Left ventricle myocardium superior (tissue), 1 donor: ENCODE measurements at regions not wholly inside any gene's neighbourhood (a gene's known extent, or its start where the extent isn't known, plus 50 kb on each side); places are given as distances from the start of the nearest gene placed in this dataset.
"Not testable (repeated sequence)": the region's sequence is repeated elsewhere in the genome, so short reads cannot be mapped to it uniquely, and the experiment has no call there.

Experiments
- ATAC-seq: fragments of 200-7000 bp; cut with Tn5 transposase; one replicate; pipeline ENCODE4 v1.9.1; 2020; ENCODE audit warnings: mild to moderate bottlenecking, moderate library complexity
- DNase-seq: peaks from one replicate; pipeline ENCODE4 v3.0.0-alpha.2; 2020
- intact Hi-C: fragments of 100-400 bp; cut with micrococcal nuclease; formaldehyde crosslinking; loops from one replicate; pipeline ENCODE4 v1.11.0; 2022
- donor health status: DM: no; HTN: yes; CAD: no; lungs with severe emphysema.

- DNase-seq = no peak
- intact Hi-C loops = no loop called here
- no peak for ATAC-seq
Observed at GRCh38 chrX:129013574-129013973, 509.7 kb downstream of the SMARCA1 start.

GRCh38 chrX:129007631-129008030 is 515.7 kb downstream of the SMARCA1 start:
- no peak for ATAC-seq
- intact Hi-C loops = no loop called here
- DNase-seq = no peak

- ATAC-seq = no peak
- intact Hi-C loops = no loop called here
- DNase-seq = no peak
Observed at GRCh38 chrX:129006491-129006890, 516.8 kb downstream of the SMARCA1 start.

- no peak for DNase-seq
- ATAC-seq = no peak
- intact Hi-C loops = no loop called here
Observed at GRCh38 chrX:129000797-129001196, 522.5 kb downstream of the SMARCA1 start.

- DNase-seq (no peak), ATAC-seq (no peak)
- intact Hi-C loops = no loop called here
Observed at GRCh38 chrX:129000018-129000417, 523.3 kb downstream of the SMARCA1 start.

- ATAC-seq = no peak
- no peak for DNase-seq
- intact Hi-C loops = no loop called here
Observed at GRCh38 chrX:128992107-128992971, 531.0 kb downstream of the SMARCA1 start.

GRCh38 chrX:128975745-128976144 is 547.5 kb downstream of the SMARCA1 start:
- ATAC-seq (no peak), DNase-seq (no peak)
- intact Hi-C loops = no loop called here

GRCh38 chrX:128973033-128973432 is 550.3 kb downstream of the SMARCA1 start:
- ATAC-seq = no peak
- DNase-seq = no peak
- intact Hi-C loops = no loop called here

- intact Hi-C loops = no loop called here
- DNase-seq (no peak), ATAC-seq (no peak)
Observed at GRCh38 chrX:128961290-128961689, 562.0 kb downstream of the SMARCA1 start.

- DNase-seq, intact Hi-C loops: not testable (repeated sequence)
Observed at GRCh38 chrX:128954697-128955096, 568.6 kb downstream of the SMARCA1 start.

GRCh38 chrX:128931071-128931470 is 592.2 kb downstream of the SMARCA1 start:
- no peak for ATAC-seq
- intact Hi-C loops = no loop called here
- no peak for DNase-seq

More at GRCh38 chrX:128954697-128955096, 568.6 kb downstream of the SMARCA1 start:
- ATAC-seq = not testable (repeated sequence)

- ATAC-seq (no peak), DNase-seq (no peak)
- intact Hi-C loops = no loop called here
Observed at GRCh38 chrX:128929271-128930057, 593.8 kb downstream of the SMARCA1 start.

GRCh38 chrX:128928636-128929035 is 594.7 kb downstream of the SMARCA1 start:
- ATAC-seq = no peak
- no peak for DNase-seq
- intact Hi-C loops = no loop called here

GRCh38 chrX:128927363-128927762 is 595.9 kb downstream of the SMARCA1 start:
- intact Hi-C loops = no loop called here
- ATAC-seq (no peak), DNase-seq (no peak)

GRCh38 chrX:128906753-128907152 is 616.5 kb downstream of the SMARCA1 start:
- ATAC-seq = no peak
- intact Hi-C loops = no loop called here
- DNase-seq = no peak

- ATAC-seq (no peak), DNase-seq (no peak)
- intact Hi-C loops = no loop called here
Observed at GRCh38 chrX:128901018-128901417, 622.3 kb downstream of the SMARCA1 start.

GRCh38 chrX:128897621-128898020 is 625.7 kb downstream of the SMARCA1 start:
- intact Hi-C loops = no loop called here
- DNase-seq (no peak), ATAC-seq (no peak)

GRCh38 chrX:128891554-128891953 is 631.7 kb downstream of the SMARCA1 start:
- DNase-seq (no peak), ATAC-seq (no peak)
- intact Hi-C loops = no loop called here

- no peak for ATAC-seq
- intact Hi-C loops = no loop called here
- no peak for DNase-seq
Observed at GRCh38 chrX:128884430-128884829, 638.9 kb downstream of the SMARCA1 start.

GRCh38 chrX:128883650-128884049 is 639.6 kb downstream of the SMARCA1 start:
- intact Hi-C loops = no loop called here

More at GRCh38 chrX:128883650-128884049, 639.6 kb downstream of the SMARCA1 start:
- no peak for ATAC-seq
- DNase-seq = no peak
